K562 (cell line): ENCODE measurements at regions not wholly inside any gene's neighbourhood (a gene's known extent, or its start where the extent isn't known, plus 50 kb on each side); places are given as distances from the start of the nearest gene placed in this dataset.

Experiments used
- ARHGAP35 ChIP-seq: fragments of 450-650 bp; IDR thresholded peaks from 2 replicates; pipeline ENCODE4 v1.6.1; 2018; ENCODE audit not compliant: partially characterized antibody
- CEBPB ChIP-seq: fragments of 450-650 bp; IDR thresholded peaks from 2 replicates; pipeline ENCODE4 v1.6.1; 2016; ENCODE audit warnings: missing genetic modification characterization, missing compliant biosample characterization
- CSDE1 ChIP-seq, 2 experiments: fragments of 450-650 bp; IDR thresholded peaks; 2 replicates each; pipeline ENCODE4 v1.6.1; 2016; ENCODE audit warnings: mild to moderate bottlenecking in 1 of 2
- DACH1 ChIP-seq: fragments of 450-650 bp; IDR thresholded peaks from 2 replicates; pipeline ENCODE4 v1.6.1; 2018; ENCODE audit not compliant: partially characterized antibody
- ETV5 ChIP-seq: sonication (generic); formaldehyde crosslinking; IDR thresholded peaks from 2 replicates; pipeline ENCODE4 v1.4.0; 2020; ENCODE audit warnings: low read depth, mild to moderate bottlenecking, missing genetic modification reagents
- NFRKB ChIP-seq: fragments of 450-650 bp; IDR thresholded peaks from 2 replicates; pipeline ENCODE4 v1.6.1; 2016; ENCODE audit warnings: low read depth
- NR2C1 ChIP-seq, 2 experiments: fragments of 450-650 bp; IDR thresholded peaks; 2 replicates each; pipeline ENCODE4 v1.6.1; 2017; ENCODE audit warnings: mild to moderate bottlenecking in 2 of 2, antibody characterized with exemption in 1 of 2, inconsistent platforms in 1 of 2, missing compliant biosample characterization in 1 of 2, missing genetic modification characterization in 1 of 2
- POLR2AphosphoS2 ChIP-seq: IDR thresholded peaks from 2 replicates; pipeline ENCODE4 v1.6.1; 2012; ENCODE audit warnings: low read length, improper control_type of control experiment
- RCOR1 ChIP-seq, 2 experiments: IDR thresholded peaks; 2 replicates each; pipeline ENCODE4 v1.6.1; 2012; ENCODE audit warnings: low read depth in 2 of 2, low read length in 2 of 2, borderline replicate concordance in 1 of 2, improper control_type of control experiment in 1 of 2
- SNAPC5 ChIP-seq: fragments of 250-450 bp; sonication (Bioruptor Pico); IDR thresholded peaks from 2 replicates; pipeline ENCODE4 v1.8.0; 2021; ENCODE audit warnings: moderate library complexity, mild to moderate bottlenecking, inconsistent platforms
- VEZF1 ChIP-seq: fragments of 200-800 bp; sonication (Bioruptor generic); IDR thresholded peaks from 2 replicates; pipeline ENCODE4 v1.6.1; 2017; ENCODE audit warnings: missing genetic modification characterization, missing compliant biosample characterization
- ZNF12 ChIP-seq: sonication (generic); formaldehyde crosslinking; IDR thresholded peaks from 2 replicates; pipeline ENCODE4 v1.4.0; 2020; ENCODE audit warnings: mild to moderate bottlenecking, missing genetic modification reagents
- ZNF263 ChIP-seq: sonication (generic); formaldehyde crosslinking; IDR thresholded peaks from 2 replicates; pipeline ENCODE4 v1.8.0; 2022; ENCODE audit warnings: mild to moderate bottlenecking, missing genetic modification reagents, borderline replicate concordance
- ZNF592 ChIP-seq: fragments of 450-650 bp; IDR thresholded peaks from 2 replicates; pipeline ENCODE4 v1.6.1; 2017; ENCODE audit warnings: antibody characterized with exemption, mild to moderate bottlenecking
- ZNF695 ChIP-seq: fragments of 450-650 bp; formaldehyde crosslinking; IDR thresholded peaks from 2 replicates; pipeline ENCODE4 v1.4.0; 2020; ENCODE audit warnings: mild to moderate bottlenecking, moderate library complexity
- TF ChIP-seq, protein P1 (sequence below), 2 experiments: fragments of 450-650 bp; IDR thresholded peaks; 2 replicates each; pipeline ENCODE4 v1.6.1; 2018; ENCODE audit warnings: mild to moderate bottlenecking in 2 of 2, low read depth in 1 of 2; ENCODE audit not compliant: partially characterized antibody in 2 of 2
- TF ChIP-seq, protein P2 (sequence below): sonication (generic); formaldehyde crosslinking; IDR thresholded peaks from 2 replicates; pipeline ENCODE4 v1.8.0; 2022; ENCODE audit warnings: missing genetic modification reagents, mild to moderate bottlenecking, moderate library complexity, borderline replicate concordance

DNA sequence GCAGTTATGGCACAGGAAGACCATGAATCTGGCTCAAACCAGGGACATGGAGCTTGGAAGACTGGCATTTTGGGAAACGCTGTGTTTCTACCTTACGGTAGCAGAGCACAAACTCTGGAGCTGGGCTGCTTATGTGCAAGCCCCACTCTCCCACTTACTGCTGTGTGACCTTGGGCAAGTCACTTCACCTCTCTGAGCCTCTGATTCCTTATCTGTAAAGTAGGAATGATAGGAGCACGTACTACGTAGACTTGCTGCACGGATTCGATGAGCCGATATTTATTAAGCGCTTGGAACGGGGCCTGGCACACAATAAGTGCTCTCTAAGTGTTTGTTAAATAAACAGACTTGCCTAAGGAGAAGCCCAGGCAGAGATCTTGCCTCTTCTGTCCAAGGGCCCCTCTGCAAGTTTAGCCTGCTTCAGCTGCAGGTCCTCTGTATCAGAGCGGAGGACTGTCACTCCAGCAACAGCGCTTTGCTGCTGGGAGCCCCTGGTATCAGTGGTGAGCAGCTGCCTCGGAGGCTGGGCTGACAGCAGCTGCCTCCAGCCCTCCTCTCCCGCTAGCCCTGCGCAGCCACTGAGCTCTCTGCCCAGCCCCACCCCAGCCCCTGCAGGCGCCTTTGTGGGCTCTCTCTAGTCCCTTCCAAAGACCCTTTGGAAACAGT lies 96.9 kb upstream of the ANO1 start (continued):
- TF ChIP-seq, protein P1, sequence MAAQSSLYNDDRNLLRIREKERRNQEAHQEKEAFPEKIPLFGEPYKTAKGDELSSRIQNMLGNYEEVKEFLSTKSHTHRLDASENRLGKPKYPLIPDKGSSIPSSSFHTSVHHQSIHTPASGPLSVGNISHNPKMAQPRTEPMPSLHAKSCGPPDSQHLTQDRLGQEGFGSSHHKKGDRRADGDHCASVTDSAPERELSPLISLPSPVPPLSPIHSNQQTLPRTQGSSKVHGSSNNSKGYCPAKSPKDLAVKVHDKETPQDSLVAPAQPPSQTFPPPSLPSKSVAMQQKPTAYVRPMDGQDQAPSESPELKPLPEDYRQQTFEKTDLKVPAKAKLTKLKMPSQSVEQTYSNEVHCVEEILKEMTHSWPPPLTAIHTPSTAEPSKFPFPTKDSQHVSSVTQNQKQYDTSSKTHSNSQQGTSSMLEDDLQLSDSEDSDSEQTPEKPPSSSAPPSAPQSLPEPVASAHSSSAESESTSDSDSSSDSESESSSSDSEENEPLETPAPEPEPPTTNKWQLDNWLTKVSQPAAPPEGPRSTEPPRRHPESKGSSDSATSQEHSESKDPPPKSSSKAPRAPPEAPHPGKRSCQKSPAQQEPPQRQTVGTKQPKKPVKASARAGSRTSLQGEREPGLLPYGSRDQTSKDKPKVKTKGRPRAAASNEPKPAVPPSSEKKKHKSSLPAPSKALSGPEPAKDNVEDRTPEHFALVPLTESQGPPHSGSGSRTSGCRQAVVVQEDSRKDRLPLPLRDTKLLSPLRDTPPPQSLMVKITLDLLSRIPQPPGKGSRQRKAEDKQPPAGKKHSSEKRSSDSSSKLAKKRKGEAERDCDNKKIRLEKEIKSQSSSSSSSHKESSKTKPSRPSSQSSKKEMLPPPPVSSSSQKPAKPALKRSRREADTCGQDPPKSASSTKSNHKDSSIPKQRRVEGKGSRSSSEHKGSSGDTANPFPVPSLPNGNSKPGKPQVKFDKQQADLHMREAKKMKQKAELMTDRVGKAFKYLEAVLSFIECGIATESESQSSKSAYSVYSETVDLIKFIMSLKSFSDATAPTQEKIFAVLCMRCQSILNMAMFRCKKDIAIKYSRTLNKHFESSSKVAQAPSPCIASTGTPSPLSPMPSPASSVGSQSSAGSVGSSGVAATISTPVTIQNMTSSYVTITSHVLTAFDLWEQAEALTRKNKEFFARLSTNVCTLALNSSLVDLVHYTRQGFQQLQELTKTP (IDR thresholded peaks at IDR 0.05; ENCODE audit: low read depth in 1 of 2, partially characterized antibody in 2 of 2): no peak
- peak; percentile 58; the same call in 1 of the 2 replicates for TF ChIP-seq VEZF1
- no peak for TF ChIP-seq POLR2AphosphoS2
- TF ChIP-seq, protein P2, sequence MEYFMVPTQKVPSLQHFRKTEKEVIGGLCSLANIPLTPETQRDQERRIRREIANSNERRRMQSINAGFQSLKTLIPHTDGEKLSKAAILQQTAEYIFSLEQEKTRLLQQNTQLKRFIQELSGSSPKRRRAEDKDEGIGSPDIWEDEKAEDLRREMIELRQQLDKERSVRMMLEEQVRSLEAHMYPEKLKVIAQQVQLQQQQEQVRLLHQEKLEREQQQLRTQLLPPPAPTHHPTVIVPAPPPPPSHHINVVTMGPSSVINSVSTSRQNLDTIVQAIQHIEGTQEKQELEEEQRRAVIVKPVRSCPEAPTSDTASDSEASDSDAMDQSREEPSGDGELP (CRISPR knock-in tag): peak; percentile 97
- TF ChIP-seq ZNF12 (CRISPR knock-in tag): no peak
- TF ChIP-seq ARHGAP35: no peak
- TF ChIP-seq ETV5 (CRISPR knock-in tag): 0 out of 2 replicates have a peak, but pooled peaks have one; percentile 27
- no peak for TF ChIP-seq NR2C1 (IDR thresholded peaks at IDR 0.05)
- TF ChIP-seq NR2C1 (tag; IDR thresholded peaks at IDR 0.05): no peak
- TF ChIP-seq DACH1: no peak
- no peak for TF ChIP-seq SNAPC5 (CRISPR knock-in tag)
- TF ChIP-seq ZNF263 (CRISPR knock-in tag): peak; percentile 74; the same call in 1 of the 2 replicates
- TF ChIP-seq ZNF592: no peak
- no peak for TF ChIP-seq NFRKB
- peak in 1 of 2 experiments; percentile 57; a peak in 1 of 4 replicates for TF ChIP-seq RCOR1 (IDR thresholded peaks at IDR 0.05; ENCODE audit: borderline replicate concordance in 1 of 2, low read depth in 2 of 2, low read length in 2 of 2)
- TF ChIP-seq ZNF695 (CRISPR knock-in tag): no peak
- TF ChIP-seq CEBPB: no peak
- TF ChIP-seq CSDE1 (IDR thresholded peaks at IDR 0.05): no peak
